Activated T-helper 2 cell treated with anti-CD3 and anti-CD28 coated beads, Interferon-gamma antibody, Interleukin-2, Interleukin-4, amounts not matched to agents 10 μg/mL and 5 μg/mL and 100 μg/mL, durations not matched to agents 14 hours and 24 hours and 36 hours (primary cell): ENCODE measurements at regions not wholly inside any gene's neighbourhood (a gene's known extent, or its start where the extent isn't known, plus 50 kb on each side); places are given as distances from the start of the nearest gene placed in this dataset.

Source experiments
- DNase-seq: peaks from one replicate; pipeline ENCODE4 v3.0.0; 2021; ENCODE audit warnings: low spot score
- H3K27ac Mint-ChIP-seq: one replicate; pipeline ENCODE4 v1.8.0; 2021; ENCODE audit warnings: mixed read lengths
- H3K27me3 Mint-ChIP-seq: one replicate; pipeline ENCODE4 v1.8.0; 2021; ENCODE audit warnings: low read depth, mixed read lengths
- H3K36me3 Mint-ChIP-seq: one replicate; pipeline ENCODE4 v1.8.0; 2021; ENCODE audit warnings: low read depth, mixed read lengths
- H3K4me1 Mint-ChIP-seq: one replicate; pipeline ENCODE4 v1.8.0; 2021; ENCODE audit warnings: low read depth, mixed read lengths
- H3K4me3 Mint-ChIP-seq: one replicate; pipeline ENCODE4 v1.8.0; 2021; ENCODE audit warnings: low read depth, mild to moderate bottlenecking, moderate library complexity, mixed read lengths
- H3K9me3 Mint-ChIP-seq: one replicate; pipeline ENCODE4 v1.8.0; 2021; ENCODE audit warnings: mixed read lengths
- intact Hi-C: fragments of 100-400 bp; cut with micrococcal nuclease; formaldehyde crosslinking; loops from one replicate; pipeline ENCODE4 v1.15.1; 2023

- DNase-seq: no peak
- H3K4me1 Mint-ChIP-seq: no peaks in the 10 kb centered on the region
- no peaks in the 10 kb centered on the region for H3K9me3 Mint-ChIP-seq
- no peak overlapping the region for H3K27ac Mint-ChIP-seq
- no peak overlapping the region for H3K4me3 Mint-ChIP-seq
- intact Hi-C loops: no loop called here
- no peaks in the 10 kb centered on the region for H3K36me3 Mint-ChIP-seq
- no peaks in the 10 kb centered on the region for H3K27me3 Mint-ChIP-seq
Measured at GRCh38 chr4:66639361-66639760, 905.9 kb downstream of the CENPC start.

- no peaks in the 10 kb centered on the region for H3K36me3 Mint-ChIP-seq
- no peak for DNase-seq
- no peaks in the 10 kb centered on the region for H3K27me3 Mint-ChIP-seq
- H3K4me1 Mint-ChIP-seq: no peaks in the 10 kb centered on the region
- H3K4me3 Mint-ChIP-seq: no peak overlapping the region
- H3K9me3 Mint-ChIP-seq: no peaks in the 10 kb centered on the region
- intact Hi-C loops: no loop called here
- no peak overlapping the region for H3K27ac Mint-ChIP-seq
Measured at GRCh38 chr4:66636349-66636748, 909.0 kb downstream of the CENPC start.

DNA sequence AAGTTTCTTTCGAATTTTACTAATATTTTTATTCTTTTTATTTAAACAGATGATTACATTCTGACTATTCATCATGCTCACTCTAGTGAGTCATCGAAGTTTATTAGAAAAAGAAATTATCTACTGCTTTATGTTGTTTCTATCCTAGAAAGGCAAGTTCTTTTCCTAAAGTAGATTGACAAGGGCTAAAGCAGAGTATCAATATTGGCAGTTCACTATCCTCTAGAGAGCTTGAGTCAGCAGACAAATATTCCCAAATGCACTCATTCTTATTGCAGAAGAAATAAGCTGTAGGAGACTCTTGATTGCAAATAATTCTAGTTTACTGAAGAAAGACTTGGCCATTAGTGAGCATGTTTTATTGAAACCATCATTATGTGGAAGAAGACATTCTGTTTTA lies 911.8 kb downstream of the CENPC start:
- intact Hi-C loops: no loop called here
- H3K4me3 Mint-ChIP-seq: no peak overlapping the region
- H3K27ac Mint-ChIP-seq: no peak overlapping the region

GRCh38 chr4:66629927-66630326 lies 915.4 kb downstream of the CENPC start:
- Mint-ChIP-seq H3K36me3 (no peaks in the 10 kb centered on the region), H3K27ac (no peak overlapping the region), H3K4me1 (no peaks in the 10 kb centered on the region), H3K4me3 (no peak overlapping the region), H3K27me3 (no peaks in the 10 kb centered on the region), H3K9me3 (no peaks in the 10 kb centered on the region)
- DNase-seq: no peak
- intact Hi-C loops: no loop called here

More for the DNA sequence above, 911.8 kb downstream of the CENPC start:
- no peaks in the 10 kb centered on the region for H3K27me3 Mint-ChIP-seq
- no peaks in the 10 kb centered on the region for H3K36me3 Mint-ChIP-seq
- DNase-seq: no peak
- no peaks in the 10 kb centered on the region for H3K4me1 Mint-ChIP-seq
- no peaks in the 10 kb centered on the region for H3K9me3 Mint-ChIP-seq

DNA sequence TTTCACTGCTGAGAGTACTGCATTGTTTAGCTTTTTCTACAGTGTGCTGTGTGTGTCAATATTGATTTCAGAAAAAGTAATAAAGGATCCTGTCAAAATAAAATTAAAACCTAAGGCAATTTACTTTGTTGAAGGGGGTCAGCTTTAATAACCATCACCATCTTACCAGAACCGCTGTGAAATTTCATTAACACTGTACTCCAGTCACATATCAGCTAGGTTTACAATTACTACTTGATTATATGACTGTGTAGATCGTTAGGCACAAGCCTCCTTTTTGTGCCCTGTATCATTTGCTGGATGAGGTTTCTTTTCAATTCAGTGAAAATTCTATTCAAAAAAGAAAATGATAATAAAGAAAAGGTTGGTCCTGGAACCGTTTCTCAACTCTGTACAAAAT lies 917.2 kb downstream of the CENPC start:
- H3K27me3 Mint-ChIP-seq: no peaks in the 10 kb centered on the region
- H3K36me3 Mint-ChIP-seq: no peaks in the 10 kb centered on the region
- DNase-seq: no peak
- H3K4me3 Mint-ChIP-seq: no peak overlapping the region
- no peaks in the 10 kb centered on the region for H3K4me1 Mint-ChIP-seq
- H3K27ac Mint-ChIP-seq: no peak overlapping the region
- no peaks in the 10 kb centered on the region for H3K9me3 Mint-ChIP-seq
- intact Hi-C loops: no loop called here

DNA sequence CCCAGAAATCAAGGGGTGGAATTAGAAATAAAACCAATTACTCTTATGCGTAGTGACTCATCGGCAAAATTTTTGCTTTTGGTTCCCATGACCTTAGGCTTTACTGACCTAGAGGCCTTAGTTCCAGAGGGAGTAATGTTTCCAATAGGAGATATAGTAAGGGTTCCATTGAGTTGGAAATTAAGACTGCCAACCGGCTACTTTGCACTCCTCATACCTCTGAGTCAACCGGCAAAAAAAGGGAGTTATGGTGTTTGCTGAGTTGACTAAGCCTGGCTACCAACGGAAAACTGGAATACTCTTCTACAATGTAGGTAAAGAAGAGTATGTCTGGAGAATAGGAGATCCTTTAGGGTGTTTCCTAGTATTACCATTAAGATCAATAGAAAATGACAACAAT lies 919.8 kb downstream of the CENPC start:
- Mint-ChIP-seq H3K4me3 (no peak overlapping the region), H3K27me3 (no peaks in the 10 kb centered on the region), H3K9me3 (peaks cover 6% of the 10 kb centered on the region), H3K4me1 (no peaks in the 10 kb centered on the region), H3K27ac (no peak overlapping the region), H3K36me3 (no peaks in the 10 kb centered on the region)
- intact Hi-C loops: no loop called here
- DNase-seq: no peak

DNA sequence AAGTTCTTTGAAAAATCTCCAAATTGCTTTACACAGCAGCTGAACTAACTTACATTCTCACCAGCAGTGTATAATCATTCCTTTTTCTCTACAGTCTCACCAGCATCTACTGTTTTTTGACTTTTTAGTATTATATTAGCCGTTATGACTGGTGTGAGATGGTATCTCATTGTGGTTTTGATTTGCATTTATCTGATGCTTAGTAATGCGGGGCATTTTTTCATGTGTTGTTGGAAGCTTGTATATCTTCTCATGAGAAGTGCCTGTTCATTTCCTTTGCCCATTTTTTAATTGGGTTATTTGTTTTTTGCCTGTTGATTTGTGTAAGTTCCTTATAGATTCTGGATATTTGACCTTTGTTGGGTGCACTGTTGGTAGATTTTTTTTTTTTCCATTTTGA lies 931.7 kb downstream of the CENPC start:
- H3K27me3 Mint-ChIP-seq: no peaks in the 10 kb centered on the region
- no peaks in the 10 kb centered on the region for H3K4me1 Mint-ChIP-seq
- no peak overlapping the region for H3K27ac Mint-ChIP-seq
- no peaks in the 10 kb centered on the region for H3K36me3 Mint-ChIP-seq
- H3K9me3 Mint-ChIP-seq: peaks cover 47% of the 10 kb centered on the region
- H3K4me3 Mint-ChIP-seq: no peak overlapping the region
- DNase-seq: no peak
- intact Hi-C loops: no loop called here

DNA sequence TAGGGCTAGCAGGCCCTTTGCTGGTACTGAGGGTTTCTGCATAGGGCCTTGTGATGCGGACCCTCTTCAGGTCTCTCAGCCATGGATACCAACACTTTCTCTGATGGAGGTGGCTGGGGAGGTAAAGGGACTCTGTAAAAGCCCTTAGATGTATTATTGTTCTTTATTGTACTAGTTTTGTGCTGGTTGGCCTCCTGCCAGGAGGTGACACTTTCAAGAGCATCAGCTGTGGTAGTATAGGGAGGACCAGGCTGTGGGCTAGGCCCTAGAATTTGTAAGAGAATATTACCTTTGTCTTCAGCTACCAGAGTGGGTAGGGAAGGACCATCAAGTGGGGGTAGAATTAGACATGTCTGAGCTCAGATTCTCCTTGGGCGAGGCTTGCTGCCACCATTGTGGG lies 936.3 kb downstream of the CENPC start:
- H3K27ac Mint-ChIP-seq: no peak overlapping the region

DNA sequence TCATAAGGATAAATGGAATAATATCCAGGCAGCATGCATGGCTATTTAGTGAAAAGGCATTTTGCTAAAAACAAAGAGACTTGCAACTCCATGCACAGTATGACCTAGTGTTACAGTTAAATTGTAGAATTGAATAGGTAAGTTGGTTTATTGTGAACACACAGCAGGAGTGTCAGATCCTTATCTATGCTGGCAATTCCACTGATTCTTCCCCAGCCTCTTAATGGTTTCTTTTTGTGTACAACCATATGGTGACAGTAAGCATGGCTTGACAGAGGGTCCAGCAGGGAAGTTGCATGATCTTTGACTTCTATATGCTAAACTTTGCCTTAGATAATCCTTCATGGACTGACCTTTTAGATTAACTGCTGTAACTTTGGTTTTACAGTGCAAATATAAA lies 936.6 kb upstream of the EPHA5 start:
- intact Hi-C loops: no loop called here

More for the DNA sequence above, 936.3 kb downstream of the CENPC start:
- intact Hi-C loops: no loop called here
- H3K36me3 Mint-ChIP-seq: no peaks in the 10 kb centered on the region
- no peak for DNase-seq
- H3K9me3 Mint-ChIP-seq: peaks cover 12% of the 10 kb centered on the region
- H3K27me3 Mint-ChIP-seq: no peaks in the 10 kb centered on the region
- H3K4me3 Mint-ChIP-seq: no peak overlapping the region
- no peaks in the 10 kb centered on the region for H3K4me1 Mint-ChIP-seq

GRCh38 chr4:66606215-66606614 lies 935.9 kb upstream of the EPHA5 start:
- no peak overlapping the region for H3K27ac Mint-ChIP-seq
- H3K27me3 Mint-ChIP-seq: no peaks in the 10 kb centered on the region
- no peak overlapping the region for H3K4me3 Mint-ChIP-seq
- H3K36me3 Mint-ChIP-seq: no peaks in the 10 kb centered on the region
- intact Hi-C loops: no loop called here
- peaks cover 5% of the 10 kb centered on the region for H3K9me3 Mint-ChIP-seq
- H3K4me1 Mint-ChIP-seq: no peaks in the 10 kb centered on the region
- no peak for DNase-seq

More for the DNA sequence above, 936.6 kb upstream of the EPHA5 start:
- Mint-ChIP-seq H3K9me3 (peaks cover 5% of the 10 kb centered on the region), H3K36me3 (no peaks in the 10 kb centered on the region), H3K4me3 (no peak overlapping the region), H3K27ac (no peak overlapping the region), H3K27me3 (no peaks in the 10 kb centered on the region), H3K4me1 (no peaks in the 10 kb centered on the region)
- DNase-seq: no peak

- DNase-seq: no peak
- Mint-ChIP-seq H3K4me1 (no peaks in the 10 kb centered on the region), H3K9me3 (no peaks in the 10 kb centered on the region), H3K27me3 (no peaks in the 10 kb centered on the region), H3K36me3 (no peaks in the 10 kb centered on the region), H3K27ac (no peak overlapping the region), H3K4me3 (no peak overlapping the region)
- intact Hi-C loops: no loop called here
Measured at GRCh38 chr4:66604192-66604591, 933.9 kb upstream of the EPHA5 start.

GRCh38 chr4:66602622-66603021 lies 932.3 kb upstream of the EPHA5 start:
- H3K27me3 Mint-ChIP-seq: no peaks in the 10 kb centered on the region

DNA sequence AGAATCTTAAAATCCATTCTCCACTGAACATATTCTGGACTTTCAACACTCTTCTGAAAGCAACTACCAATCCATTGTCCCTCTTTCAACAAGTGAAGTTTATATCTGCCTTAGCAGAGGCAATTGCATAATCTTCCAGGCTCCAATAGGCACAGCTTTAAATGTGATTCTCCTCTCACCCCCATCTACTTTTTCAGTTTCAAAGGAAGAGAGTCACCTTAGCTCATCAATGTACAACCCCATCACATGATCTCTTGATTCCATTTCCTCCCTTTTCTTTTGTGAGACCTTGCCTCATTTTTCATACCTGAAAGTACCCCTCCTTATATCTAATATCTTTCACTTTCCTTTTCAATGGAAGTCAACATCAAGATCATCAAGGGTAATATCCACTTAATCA lies 921.7 kb upstream of the EPHA5 start:
- H3K27me3 Mint-ChIP-seq: no peaks in the 10 kb centered on the region
- no peaks in the 10 kb centered on the region for H3K9me3 Mint-ChIP-seq
- H3K4me1 Mint-ChIP-seq: no peaks in the 10 kb centered on the region
- H3K36me3 Mint-ChIP-seq: no peaks in the 10 kb centered on the region
- H3K4me3 Mint-ChIP-seq: no peak overlapping the region
- no peak for DNase-seq
- intact Hi-C loops: no loop called here
- no peak overlapping the region for H3K27ac Mint-ChIP-seq

More at GRCh38 chr4:66602622-66603021, 932.3 kb upstream of the EPHA5 start:
- Mint-ChIP-seq H3K4me1 (no peaks in the 10 kb centered on the region), H3K27ac (no peak overlapping the region), H3K36me3 (no peaks in the 10 kb centered on the region), H3K9me3 (peaks cover 3% of the 10 kb centered on the region), H3K4me3 (no peak overlapping the region)
- no peak for DNase-seq
- intact Hi-C loops: no loop called here

DNA sequence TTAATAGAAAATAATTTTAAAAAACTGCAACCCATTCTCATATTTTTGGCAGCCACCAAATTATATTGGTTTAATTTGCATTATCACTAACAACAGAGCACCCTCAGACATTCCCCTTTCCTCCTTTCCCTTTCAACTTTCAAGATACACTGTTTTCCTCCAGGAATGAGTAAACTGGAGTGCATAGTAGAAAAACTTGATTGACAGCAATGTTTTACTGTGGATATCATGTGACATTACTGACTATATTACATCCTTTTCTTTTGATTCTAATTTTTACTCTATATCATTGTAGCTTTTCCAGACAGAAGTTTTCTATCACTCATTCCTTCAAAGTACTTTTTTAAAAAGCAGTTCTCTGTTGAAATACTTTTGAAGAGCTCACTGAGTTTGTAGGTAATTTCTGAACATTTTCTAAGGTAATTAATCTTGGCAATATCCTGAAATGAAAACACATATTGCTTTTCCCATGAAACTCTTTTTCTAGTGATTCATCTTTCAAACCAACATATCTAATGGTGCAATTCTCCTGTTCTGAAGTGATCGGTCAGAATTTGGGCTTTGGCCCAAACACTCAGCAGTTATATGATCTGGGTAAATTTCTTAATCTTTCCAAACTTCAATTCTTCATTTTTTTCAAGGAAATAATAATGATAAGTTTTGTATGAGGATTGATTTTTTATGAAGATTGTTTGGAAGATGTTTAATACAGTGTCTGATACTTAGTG lies 920.4 kb upstream of the EPHA5 start:
- H3K4me3 Mint-ChIP-seq: no peak overlapping the region
- no peak overlapping the region for H3K27ac Mint-ChIP-seq
- no peaks in the 10 kb centered on the region for H3K36me3 Mint-ChIP-seq
- DNase-seq: no peak
- intact Hi-C loops: no loop called here
- H3K9me3 Mint-ChIP-seq: no peaks in the 10 kb centered on the region
- H3K4me1 Mint-ChIP-seq: no peaks in the 10 kb centered on the region
- no peaks in the 10 kb centered on the region for H3K27me3 Mint-ChIP-seq
